ENCODE measurements at regions not wholly inside any gene's neighbourhood (a gene's known extent, or its start where the extent isn't known, plus 50 kb on each side); places are given as distances from the start of the nearest gene placed in this dataset.

GRCh38 chr12:28898038-28898437, 251.0 kb upstream of the FAR2 start:
- Histone ChIP-seq H3K27ac (ENCODE audit: low read length) (no peak overlapping the region), H3K4me2 (ENCODE audit: low read length) (no peak overlapping the region), H3K36me3 (ENCODE audit: insufficient read depth, low read length) (no peaks in the 10 kb centered on the region), H2AFZ (ENCODE audit: low read depth, low read length) (no peak overlapping the region), H4K20me1 (ENCODE audit: insufficient read depth) (no peaks in the 10 kb centered on the region), H3K79me2 (replicated peaks; ENCODE audit: insufficient read depth, low read length) (no peaks in the 10 kb centered on the region), H3F3A (ENCODE audit: insufficient read depth, low read length, poor library complexity, severe bottlenecking) (no peaks in the 10 kb centered on the region), H3K9me2 (ENCODE audit: insufficient read depth, low read length) (no peaks in the 10 kb centered on the region), H3K27me3 (ENCODE audit: insufficient read depth, low read depth, low read length) (no peaks in the 10 kb centered on the region), H3K9ac (ENCODE audit: low read length) (no peak overlapping the region), H3K9me3 (ENCODE audit: low read length) (no peaks in the 10 kb centered on the region), H3K4me3 (ENCODE audit: low read length) (no peak overlapping the region)
- TF ChIP-seq TAF1 (IDR thresholded peaks at IDR 0.05; ENCODE audit: low read depth): no peak
- no peak for TF ChIP-seq CTCF (IDR thresholded peaks at IDR 0.05; ENCODE audit: poor library complexity, severe bottlenecking)
- no peak for TF ChIP-seq EP300 (conservative IDR thresholded peaks at IDR 0.05; ENCODE audit: poor library complexity, severe bottlenecking)
- TF ChIP-seq POLR2AphosphoS5 (IDR thresholded peaks at IDR 0.05): no peak
- TF ChIP-seq RAD21 (conservative IDR thresholded peaks at IDR 0.05): no peak
- TF ChIP-seq EZH2 (IDR thresholded peaks at IDR 0.05; ENCODE audit: borderline replicate concordance, insufficient read depth, low read length, poor library complexity, severe bottlenecking): no peak
- no peak for TF ChIP-seq SMC3 (conservative IDR thresholded peaks at IDR 0.05; ENCODE audit: poor library complexity)
- no peak for TF ChIP-seq REST (IDR thresholded peaks at IDR 0.05; ENCODE audit: borderline replicate concordance)
- TF ChIP-seq MXI1 (conservative IDR thresholded peaks at IDR 0.05; ENCODE audit: poor library complexity, severe bottlenecking): no peak

GRCh38 chr12:28899951-28900350, 249.1 kb upstream of the FAR2 start:
- no peaks in the 10 kb centered on the region for H3F3A ChIP-seq (ENCODE audit: insufficient read depth, low read length, poor library complexity, severe bottlenecking)
- no peak overlapping the region for H3K4me3 ChIP-seq (ENCODE audit: low read length)
- H3K9ac ChIP-seq (ENCODE audit: low read length): no peak overlapping the region
- H3K4me2 ChIP-seq (ENCODE audit: low read length): no peak overlapping the region
- no peaks in the 10 kb centered on the region for H3K36me3 ChIP-seq (ENCODE audit: insufficient read depth, low read length)
- no peaks in the 10 kb centered on the region for H4K20me1 ChIP-seq (ENCODE audit: insufficient read depth)
- TF ChIP-seq TAF1 (IDR thresholded peaks at IDR 0.05; ENCODE audit: low read depth): no peak
- TF ChIP-seq CTCF (IDR thresholded peaks at IDR 0.05; ENCODE audit: poor library complexity, severe bottlenecking): no peak
- TF ChIP-seq POLR2AphosphoS5 (IDR thresholded peaks at IDR 0.05): no peak
- no peak for TF ChIP-seq RAD21 (conservative IDR thresholded peaks at IDR 0.05)
- TF ChIP-seq EZH2 (IDR thresholded peaks at IDR 0.05; ENCODE audit: borderline replicate concordance, insufficient read depth, low read length, poor library complexity, severe bottlenecking): no peak
- no peak for TF ChIP-seq SMC3 (conservative IDR thresholded peaks at IDR 0.05; ENCODE audit: poor library complexity)
- TF ChIP-seq MXI1 (conservative IDR thresholded peaks at IDR 0.05; ENCODE audit: poor library complexity, severe bottlenecking): no peak
- TF ChIP-seq REST (IDR thresholded peaks at IDR 0.05; ENCODE audit: borderline replicate concordance): no peak
- TF ChIP-seq EP300 (conservative IDR thresholded peaks at IDR 0.05; ENCODE audit: poor library complexity, severe bottlenecking): no peak
- no peaks in the 10 kb centered on the region for H3K9me2 ChIP-seq (ENCODE audit: insufficient read depth, low read length)
- no peaks in the 10 kb centered on the region for H3K27me3 ChIP-seq (ENCODE audit: insufficient read depth, low read depth, low read length)
- H3K9me3 ChIP-seq (ENCODE audit: low read length): no peaks in the 10 kb centered on the region
- no peak overlapping the region for H3K27ac ChIP-seq (ENCODE audit: low read length)
- no peak overlapping the region for H2AFZ ChIP-seq (ENCODE audit: low read depth, low read length)
- no peaks in the 10 kb centered on the region for H3K79me2 ChIP-seq (replicated peaks; ENCODE audit: insufficient read depth, low read length)
